HG03159 (cell line): ENCODE measurements at regions not wholly inside any gene's neighbourhood (a gene's known extent, or its start where the extent isn't known, plus 50 kb on each side); places are given as distances from the start of the nearest gene placed in this dataset.

Source experiments
- ATAC-seq: cut with Tn5 transposase; IDR thresholded peaks from one replicate; pipeline ENCODE4 v1.9.1; 2021; ENCODE audit warnings: mild to moderate bottlenecking, moderate library complexity; ENCODE audit not compliant: unreplicated experiment

DNA sequence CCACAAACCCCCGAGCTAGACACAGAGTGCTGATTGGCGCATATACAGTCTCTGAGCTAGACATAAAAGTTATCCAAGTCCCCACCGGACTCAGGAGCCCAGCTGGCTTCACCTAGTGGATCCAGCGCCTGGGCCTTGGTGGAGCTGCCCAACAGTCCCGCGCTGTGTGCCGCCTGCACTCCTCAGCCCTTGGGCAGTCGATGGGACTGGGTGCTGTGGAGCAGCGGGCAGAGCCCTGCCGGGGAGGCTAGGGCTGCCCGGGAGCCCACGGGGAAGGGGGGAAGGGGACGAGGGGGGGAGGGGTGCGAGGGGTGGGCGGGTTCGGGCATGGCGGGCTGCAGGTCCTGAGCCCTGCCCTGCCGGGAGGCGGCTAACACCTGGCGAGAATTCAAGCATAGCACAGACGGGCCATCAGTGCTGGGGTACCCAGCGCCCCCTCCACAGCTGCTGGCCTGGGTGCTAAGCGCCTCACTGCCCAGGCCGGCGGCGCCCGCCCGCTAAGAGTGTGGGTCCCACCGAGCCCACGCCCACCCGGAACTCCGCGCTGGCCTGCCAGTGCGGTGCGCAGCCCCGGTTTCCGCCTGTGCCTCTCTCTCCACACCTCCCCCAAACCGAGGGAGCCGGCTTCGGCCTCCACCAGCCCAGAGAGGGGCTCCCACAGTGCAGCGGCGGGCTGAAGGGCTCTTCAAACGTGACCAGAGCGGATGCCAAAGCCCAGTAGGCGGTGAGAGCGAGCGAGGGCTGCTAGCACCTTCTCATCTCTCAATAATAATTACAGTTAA, 391.2 kb upstream of the NUDT12 start:
- no peak for ATAC-seq

DNA sequence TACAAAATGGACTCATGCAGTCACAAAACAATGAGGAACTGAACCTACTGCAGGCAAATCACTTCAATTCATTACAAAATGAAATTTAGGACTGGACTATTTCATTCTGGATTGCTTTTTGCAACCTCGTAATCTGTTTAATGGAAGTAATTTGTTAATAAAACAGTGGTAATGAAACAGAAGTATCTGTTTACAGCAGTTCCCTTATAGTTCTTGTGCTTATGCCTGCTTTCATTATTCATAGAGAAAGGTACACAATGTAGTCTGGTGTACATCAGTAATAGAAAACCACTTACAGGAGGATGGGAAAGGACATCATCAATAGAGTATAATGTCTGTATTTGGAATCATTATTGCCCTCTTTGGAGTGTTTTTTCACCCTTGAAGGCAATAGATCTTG, 389.2 kb upstream of the NUDT12 start:
- ATAC-seq, result no peak

DNA sequence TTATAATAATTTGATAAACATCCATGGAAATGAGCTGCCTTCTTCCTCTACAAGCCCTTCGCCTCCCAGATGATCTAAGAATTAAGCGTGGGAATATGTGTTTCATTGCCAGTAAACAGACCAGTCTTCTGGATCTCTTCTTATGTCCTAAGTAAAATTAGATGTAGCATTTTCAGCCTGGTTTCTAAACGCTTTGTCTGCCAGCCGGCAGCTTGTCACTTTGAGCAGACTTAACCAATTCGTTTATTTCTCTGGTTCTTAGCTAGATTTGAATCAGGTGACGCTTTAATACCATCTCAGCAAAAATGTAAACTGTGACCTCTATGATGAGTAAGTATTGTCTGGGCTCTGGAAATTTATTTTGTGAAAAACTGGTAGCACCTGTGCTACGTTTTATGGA, 380.6 kb upstream of the NUDT12 start:
- no peak for ATAC-seq

DNA sequence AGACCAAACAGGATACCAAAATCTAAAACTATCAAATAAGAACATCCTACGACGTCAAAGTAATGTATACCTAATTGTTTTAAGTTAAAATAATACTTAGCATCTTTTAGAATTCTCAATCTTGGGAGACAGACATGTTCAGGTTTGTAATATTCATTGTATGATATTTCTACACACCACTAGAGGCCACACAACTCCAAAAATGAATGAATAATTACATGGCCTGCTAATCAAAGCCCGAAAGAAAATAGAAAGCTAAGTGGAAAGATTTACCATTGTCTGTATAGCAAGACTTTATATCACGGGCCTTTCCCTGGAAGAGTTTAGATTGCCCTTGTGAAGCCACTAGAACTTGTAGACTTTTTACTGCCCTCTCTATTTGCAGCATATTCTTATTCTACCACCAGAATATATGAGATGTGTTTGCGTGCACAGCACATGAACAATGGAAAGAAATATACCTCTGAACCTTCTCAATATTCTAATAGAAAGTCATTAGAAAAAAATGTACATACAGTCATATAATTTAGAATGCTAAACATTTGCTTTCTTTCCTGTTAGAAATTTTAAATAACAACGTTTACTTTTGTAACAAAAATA, 380.1 kb upstream of the NUDT12 start:
- no peak for ATAC-seq

DNA sequence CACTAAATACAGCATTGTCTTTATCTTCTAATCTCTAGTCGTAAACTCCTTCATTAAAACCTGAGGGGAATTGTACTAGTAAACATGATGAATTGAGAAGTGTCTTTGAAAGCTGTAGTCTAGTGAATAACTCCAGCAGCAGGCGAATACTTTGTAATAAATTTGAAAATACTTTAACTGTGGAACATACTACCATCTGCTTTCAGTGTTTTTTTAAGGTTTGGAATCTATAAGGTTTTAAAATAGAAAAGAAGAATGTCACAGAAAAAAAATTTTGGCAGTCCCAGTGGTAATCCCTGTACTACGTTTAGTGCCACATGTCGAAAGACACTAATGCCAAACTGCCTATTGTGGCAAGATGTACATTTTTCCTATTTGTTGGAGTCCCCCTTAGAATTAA, 379.0 kb upstream of the NUDT12 start:
- no peak for ATAC-seq

DNA sequence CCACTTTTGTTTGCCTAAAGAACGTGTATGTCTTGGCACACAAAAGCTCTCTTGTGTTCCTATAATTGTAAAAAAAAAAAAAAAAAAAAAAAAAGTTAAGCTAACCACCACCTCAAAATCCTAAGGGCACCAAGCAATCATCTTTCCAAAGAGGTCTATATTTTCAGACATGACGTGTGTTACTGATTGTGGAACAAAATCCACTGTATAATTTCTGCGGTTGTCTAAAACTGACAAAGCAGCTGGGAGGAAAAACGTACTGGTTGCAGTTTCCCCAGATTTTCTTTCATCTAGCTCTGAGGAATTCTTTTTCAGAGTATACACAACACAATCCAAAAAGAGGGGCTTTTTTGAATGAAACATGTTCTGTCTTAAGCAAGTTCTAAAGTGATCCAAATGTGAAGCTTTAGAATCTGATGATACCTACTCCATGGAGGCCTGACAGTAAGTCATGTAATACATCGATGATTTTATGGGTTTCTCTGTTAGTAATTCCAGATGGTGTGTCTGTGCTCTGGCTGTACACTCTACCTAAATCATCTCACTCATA, 375.6 kb upstream of the NUDT12 start:
- ATAC-seq, result no peak

DNA sequence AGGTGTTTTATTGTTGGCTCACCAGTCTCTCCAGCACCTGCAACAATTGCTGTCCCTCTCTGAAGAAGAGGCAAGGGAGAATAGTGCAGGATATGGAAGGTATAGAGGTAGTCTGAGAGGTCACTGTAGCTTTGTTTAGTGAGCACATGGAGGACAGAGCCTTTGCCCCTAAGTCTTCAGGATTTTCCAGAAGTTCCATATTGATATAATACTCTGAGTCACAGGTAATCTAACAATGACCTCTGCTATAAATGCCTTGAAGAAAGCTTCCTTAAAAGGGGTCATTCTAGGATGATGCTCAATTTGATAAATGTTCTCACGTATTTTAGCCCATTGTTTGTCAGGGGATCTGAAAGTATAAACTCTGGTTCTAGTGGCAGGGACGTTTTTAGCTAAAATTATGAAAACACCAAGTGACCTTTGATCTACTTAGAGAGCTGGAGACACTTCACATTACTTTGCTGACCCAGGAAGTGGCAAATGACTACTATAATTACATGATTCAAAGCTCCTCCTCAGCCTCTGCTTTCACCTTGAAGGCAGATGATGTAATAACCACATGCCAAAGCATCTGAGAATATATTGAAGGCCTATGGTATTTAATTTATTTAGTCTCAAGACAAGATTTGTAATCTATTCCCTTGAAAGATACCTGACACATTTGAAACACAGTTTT, 366.9 kb upstream of the NUDT12 start:
- ATAC-seq, result no peak

DNA sequence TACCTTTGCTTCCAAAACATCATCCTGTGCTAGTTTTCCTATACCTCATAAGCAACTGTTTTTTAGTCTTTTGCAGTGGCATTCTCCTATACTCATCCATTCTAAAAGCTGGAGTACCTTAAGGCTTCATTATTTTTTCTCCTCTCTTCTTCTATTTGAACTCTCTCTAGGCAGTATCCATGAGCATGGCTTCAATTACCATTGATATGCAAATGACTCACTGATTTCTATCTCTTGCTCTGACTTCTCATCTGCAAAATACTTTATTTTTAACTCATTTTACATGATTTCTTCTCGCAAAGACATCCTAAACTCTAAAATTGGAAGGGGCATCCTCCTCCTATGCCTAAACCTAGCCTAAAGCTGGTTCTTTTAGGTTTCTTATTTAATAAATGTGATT, 365.1 kb upstream of the NUDT12 start:
- ATAC-seq, result no peak

DNA sequence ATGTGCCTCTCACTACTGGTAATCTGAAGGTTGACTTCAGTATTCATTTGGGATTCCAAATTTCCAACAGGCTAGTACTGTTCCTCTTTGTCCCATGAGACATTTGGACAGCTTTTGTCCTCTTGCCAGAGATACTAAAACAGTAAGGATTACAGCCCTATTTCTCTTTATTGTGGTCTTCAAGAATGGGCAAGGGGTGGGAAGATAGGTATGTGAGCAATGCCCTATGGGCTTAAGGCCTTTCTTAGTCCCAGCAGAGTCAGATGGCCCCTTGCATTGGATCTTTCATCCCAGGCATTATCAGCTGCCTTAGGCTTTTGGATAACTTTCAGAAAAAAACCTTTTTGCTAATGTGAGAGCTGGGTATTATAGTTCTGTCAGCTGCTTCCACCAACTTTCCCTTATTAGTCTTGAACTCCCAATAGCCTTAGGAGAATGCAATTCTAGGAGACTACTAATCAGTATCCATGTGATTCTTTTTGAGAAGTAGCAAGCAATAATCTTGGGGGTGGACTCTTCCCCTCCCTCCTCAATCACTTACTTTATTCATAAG, 361.1 kb upstream of the NUDT12 start:
- no peak for ATAC-seq

DNA sequence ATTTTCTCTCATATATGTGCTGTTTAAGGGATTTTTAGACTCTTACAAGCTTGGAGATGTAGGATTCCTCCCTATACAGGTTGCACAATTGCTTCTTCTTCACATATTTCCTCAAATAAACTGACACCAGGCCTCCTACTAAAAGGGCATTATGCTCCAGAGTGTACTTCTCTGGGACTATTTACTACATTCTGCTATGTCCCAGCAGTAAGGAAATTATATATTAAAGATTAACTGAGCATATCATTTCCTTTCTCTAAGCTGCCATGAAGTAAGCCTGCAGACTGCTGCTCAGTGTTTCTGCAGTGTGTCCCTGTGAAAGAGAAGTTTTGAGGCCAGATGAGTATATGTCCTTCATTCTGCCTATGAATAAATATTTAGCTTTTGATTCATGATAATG, 356.9 kb upstream of the NUDT12 start:
- no peak for ATAC-seq

DNA sequence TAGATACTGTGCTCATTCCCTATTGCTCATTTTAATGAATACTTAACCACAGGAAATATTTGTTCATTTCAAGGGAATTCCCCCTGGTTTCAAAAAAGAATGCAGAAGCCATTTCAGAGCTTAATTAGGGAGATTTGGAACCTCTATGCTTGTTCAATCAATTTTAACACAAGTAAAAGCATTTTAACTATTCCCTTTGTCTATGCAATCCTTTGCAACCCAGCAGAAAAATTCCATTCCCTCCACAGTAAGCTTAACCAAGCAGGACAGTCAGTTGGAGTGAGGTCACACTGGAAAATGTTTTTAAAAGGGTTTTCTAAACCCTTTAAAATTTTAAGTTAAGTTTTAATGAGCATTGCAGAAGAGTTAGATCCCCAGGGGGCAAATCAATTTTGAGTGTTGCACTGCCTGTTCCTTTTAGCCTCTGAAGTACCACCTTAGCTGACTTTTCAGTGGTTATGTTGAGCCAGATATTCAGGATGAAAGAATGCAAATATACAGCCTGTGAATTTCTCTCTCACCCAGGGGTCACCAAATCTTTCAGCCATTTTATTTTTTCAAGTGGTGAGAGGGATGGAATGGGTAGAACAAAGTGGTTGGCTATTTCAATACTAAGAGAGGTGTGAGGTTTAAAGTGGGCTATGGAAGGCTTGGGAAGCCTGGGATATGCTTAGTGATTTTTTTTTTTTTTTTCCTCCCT, 356.2 kb upstream of the NUDT12 start:
- no peak for ATAC-seq

DNA sequence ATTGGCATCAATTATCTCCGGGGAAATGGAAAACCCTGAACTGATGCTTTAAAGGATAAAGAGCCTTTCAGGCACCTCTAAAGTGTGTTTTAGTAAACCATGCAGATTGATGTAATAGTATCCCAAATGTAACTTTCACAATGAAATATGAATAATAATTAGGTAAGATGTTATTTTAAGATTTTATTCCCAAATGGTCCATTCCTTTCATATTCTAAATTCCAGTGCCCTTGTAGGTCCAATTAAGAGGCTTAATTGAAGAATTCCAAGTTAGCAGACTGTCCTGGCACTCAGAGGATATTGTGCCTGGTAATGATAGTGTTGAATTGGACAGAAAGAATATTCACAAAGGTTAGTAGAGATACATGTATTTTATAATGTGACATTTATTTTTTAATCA, 352.5 kb upstream of the NUDT12 start:
- no peak for ATAC-seq

DNA sequence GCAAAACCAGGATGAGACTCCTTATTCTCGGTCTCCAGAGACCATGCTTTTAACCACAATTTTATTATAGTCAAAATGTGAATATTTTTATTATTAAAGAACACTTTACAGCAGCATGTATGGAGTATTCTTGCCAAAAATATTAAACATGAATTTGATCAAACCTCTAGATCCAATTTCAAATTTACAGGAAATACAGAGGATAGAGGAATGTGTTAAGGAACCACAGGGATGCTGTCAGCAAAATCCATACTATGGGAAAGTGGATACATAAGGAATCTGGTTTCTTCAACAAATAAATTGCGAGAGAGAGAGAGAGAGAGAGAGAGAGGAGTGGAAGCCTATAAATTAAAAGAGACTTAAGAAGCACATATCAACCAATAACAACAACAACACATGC, 348.2 kb upstream of the NUDT12 start:
- no peak for ATAC-seq

DNA sequence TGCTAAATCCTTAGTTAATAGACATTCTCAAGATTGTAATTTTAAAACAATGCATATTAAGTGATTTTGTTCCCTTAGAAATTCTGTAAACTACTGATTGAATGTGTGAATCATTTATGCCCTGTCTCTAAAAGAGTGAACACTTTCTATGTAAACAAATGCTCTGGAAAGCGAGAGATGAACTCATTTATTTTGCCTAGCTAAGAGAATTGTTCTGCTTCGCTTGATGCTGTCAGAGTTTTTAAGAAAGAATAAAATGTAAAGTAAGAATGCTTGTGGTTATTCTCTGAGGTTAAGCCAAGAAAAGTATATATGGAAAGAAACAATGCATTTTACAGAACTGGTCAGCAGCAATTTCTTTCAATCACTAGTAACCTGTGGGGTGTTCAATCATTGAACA, 347.4 kb upstream of the NUDT12 start:
- no peak for ATAC-seq

DNA sequence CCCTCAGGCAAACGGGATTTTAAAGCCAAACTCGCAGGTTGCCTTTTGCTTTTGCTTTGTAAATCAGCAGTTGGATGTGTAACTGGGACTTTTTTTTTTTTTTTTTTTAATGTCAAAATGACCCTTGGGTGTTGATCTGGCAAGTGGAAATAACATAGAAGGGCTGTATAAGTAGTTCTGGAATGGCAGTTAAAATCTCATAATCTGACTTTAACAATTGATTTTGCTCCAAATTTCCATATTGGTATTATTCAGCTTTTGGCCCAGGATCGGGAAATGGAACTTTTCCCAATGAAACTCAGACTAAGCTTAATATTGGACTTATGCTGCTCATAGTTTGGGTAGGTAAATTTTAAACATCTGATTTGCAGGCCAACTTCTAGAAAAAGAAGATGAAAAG, 346.8 kb upstream of the NUDT12 start:
- ATAC-seq, result no peak

DNA sequence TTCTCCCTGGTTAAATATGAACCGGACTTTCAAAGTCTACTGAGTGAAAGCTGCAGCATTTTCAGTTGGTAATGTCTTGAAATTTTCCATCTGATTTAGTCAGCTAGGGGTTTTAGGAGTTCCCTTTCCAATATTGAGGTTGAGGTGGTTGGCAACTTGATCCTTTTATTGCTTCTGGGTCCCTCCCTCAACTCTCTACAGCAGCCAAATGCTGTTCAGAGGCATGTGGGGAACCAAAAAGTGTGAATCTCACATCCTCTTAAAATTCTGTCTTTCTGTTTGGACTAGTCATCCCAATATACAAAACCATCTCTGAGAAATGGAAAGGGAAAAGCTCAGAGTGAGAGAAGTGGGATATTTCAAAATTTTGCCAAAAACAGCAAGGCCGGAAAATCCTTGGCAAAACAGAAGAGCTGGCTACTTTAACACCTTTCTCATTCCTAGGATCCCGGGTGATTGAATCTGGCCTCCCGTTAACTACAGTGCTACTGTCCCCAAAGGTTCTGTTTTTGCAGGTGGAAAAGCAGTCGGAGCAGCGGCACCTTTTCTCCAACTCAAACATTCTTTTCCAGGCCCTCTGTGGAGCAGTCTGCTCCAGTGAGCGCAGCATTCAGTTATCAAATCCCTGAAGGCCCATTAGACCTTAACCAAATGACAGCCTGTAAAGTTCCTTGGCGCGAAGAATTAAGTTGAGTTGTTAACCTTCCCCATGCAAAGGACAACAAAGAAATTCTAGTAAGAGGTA, 345.9 kb upstream of the NUDT12 start:
- no peak for ATAC-seq

DNA sequence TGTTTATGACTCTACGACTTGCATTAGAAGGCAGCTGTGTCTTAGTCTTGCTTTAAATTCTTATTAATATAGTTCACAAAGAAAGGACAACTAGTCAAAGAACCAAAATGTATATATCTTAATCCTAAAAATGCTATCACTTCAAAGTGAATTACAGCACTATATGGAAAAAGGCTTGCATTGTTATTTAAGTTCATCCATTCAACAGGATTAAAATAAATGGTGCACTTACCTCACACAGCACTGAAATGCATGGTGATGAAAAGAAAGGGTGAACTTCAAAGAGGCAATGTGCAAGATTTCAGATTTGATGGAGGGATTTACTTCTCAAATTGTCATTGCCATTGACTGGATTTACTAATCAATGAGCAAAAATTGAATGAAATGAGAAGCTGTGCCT, 344.4 kb upstream of the NUDT12 start:
- no peak for ATAC-seq

DNA sequence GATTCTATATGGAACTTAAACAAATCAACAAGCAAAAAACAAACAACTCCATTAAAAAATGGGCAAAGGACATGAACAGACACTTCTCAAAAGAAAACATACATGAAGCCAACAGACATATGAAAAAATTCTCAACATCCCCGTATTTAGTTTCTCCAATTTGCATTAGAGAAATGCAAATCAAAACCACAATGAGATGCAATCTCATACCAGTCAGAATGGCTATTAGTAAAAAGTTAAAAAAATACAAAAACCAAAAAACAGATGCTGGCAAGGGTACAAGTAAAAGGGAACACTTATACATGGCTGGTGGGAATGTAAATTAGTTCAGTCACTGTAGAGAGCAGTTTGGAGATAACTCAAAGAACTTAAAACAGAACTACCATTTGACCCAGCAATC, 342.1 kb upstream of the NUDT12 start:
- no peak for ATAC-seq

DNA sequence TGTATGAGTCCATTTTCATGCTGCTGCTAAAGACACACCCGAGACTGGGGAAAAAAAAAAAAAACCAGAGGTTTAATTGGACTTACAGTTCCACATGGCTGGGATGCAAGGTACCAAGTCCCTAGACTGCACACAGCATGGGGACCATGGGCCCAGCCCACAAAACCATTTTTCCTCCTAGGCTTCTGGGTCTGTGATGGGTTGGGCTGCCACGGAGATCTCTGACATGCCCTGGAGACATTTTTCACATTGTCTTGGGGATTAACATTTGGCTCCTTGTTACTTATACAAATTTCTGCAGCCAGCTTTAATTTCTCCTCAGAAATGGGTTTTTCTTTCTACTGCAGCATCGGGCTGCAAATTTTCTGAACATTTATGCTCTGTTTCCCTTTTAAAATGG, 340.3 kb upstream of the NUDT12 start:
- ATAC-seq, result no peak

DNA sequence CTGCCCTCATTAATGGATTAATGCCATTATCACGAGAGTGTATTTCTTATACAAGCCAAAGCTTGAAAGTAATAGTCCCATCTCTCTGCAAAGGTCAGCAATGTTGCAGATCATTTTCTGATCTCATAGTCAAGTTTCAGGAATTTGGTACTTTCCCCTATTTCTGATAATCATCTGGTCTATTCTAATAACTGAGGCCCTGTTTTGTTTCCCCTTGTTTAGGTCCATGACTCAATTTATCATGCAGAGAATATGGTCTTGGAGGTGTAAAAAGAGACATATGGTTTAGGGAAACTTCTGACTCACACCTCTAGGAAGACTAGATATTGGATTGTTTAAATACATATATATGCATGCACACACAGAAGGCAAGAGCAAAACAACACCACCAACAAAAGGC, 339.3 kb upstream of the NUDT12 start:
- ATAC-seq, result no peak
